DMS153 treated with DMSO at 0.1 percent for 48 hours (cell line): ENCODE measurements at regions not wholly inside any gene's neighbourhood (a gene's known extent, or its start where the extent isn't known, plus 50 kb on each side); places are given as distances from the start of the nearest gene placed in this dataset.

Experiments
- DNase-seq: peaks from one replicate; lab custom pipeline; 2025; ENCODE audit not compliant: unreplicated experiment; lab: John Stamatoyannopoulos, UW

DNA sequence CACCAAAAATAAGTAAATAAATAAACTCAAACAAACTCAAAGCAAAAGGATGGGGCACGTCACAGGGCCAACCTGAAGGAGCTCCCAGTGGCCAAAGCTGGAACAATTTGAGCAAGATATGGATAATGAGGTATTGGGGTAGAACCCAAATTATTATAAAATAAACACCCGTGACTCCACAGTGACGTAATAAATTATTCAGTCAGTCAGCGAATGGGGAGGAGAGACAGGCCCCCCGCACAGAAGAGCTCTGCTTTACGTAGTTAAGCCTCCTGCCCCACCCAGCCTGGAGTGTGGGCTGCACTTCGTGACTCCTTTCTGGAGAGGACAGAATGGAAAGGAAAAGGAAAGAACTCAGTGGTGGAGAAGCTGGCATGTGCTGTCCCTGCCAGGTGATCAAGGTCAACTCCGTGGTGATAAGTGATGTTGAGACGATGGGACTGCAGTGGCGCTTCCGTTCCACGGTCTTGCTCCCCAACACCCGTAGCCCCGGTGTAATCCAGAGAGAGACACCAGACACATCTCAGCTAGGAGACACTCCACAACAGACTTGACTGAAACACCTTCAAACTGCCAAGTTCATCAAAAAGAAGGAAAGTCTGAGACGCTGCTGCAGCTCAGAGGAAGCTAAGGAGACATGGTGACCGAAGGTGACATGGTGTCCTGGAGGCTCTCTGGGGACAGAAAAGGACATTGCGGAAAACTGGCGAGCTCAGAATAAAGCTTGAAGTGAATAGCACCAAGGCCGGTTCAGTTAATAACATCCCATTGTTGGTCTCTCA, 83.3 kb upstream of the COL5A1 start:
- DNase-seq = no peak

DNA sequence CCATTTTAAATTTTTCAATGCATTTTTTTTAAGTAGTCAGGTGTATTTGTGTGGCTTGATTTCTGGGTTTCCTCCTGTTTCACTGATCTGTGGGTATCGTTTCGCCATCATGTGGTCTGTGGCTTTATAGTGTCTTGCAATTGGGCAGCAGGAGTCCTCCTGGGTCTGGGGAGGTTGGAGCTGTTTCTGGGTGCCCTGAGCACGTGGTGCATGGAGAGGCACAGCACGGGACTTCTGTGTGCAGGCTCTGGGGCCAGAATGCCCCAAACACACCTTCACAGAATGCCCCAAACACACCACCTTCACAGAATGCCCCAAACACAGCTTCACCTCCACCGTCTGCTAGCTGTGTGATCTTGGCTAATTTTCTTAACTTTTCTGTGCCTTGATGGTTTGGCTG, 82.6 kb upstream of the COL5A1 start:
- no peak for DNase-seq

DNA sequence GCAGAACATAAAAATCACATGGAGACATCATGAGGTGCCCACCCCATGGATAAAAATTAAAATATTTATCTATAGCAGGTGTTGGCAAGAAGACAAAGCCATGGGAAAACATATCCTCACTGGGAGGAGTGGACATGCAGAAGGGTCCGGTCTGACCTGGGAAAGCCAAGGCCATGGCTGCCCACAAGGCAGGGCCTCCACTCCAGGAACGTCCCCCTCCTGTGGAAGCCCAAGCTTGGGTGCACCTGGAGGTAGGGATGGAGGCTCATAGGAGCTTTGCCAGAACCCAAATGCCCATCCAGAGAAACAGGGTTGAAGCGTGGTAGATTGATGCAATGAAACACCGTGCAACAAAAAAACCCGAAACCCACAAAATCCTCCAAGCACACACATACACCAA, 81.4 kb upstream of the COL5A1 start:
- no peak for DNase-seq

DNA sequence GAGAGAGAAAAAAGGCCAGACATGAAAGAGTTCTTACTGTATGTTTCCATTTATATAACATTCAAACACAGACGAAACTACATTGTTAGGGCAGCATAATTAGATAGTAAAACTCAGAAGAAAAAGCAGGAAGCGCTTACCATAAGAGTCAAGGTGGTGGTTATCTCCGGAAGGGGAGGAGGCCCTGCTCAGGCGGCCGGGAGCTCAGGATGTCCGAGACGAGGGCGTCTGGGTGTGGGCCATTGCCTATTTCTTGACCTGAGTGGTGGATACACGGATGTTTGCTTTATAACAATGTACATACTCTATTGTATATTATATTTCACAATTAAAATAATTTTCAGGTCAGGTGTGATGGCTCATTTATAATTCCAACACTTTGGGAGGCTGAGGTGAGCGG, 80.9 kb upstream of the COL5A1 start:
- no peak for DNase-seq

DNA sequence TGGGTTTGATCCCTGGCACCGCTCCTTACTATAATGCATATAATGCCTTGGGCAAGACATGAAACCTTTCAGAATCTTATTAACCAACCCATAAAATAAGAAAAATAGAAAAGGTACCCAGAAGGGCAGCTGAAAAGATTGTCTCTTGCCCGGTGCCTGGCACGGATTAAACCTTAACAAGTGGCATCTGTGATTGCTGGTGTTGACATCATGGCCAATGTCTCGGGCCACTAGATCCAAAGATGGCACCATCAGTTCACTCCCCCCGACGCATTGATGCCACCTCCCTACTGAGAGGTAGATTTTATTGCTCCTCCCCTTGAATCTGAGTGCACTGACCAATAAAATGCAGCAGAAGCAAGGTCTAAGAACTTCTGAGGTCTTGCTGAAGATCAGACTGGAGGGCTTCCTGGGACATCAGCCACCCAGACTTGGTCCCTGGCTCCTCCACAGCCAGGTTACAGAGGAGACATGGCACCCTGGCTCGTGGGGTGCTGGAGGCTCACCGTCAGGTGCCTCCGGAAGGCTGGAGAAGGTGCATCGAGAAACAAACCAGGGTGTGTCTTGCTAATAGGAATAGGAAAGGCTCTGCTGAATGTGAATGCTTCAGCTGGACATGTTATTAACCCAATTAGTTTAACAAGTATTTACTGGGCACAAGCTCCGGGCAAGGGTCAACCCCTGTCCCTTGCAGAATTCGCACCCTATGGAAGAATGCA, 80.0 kb upstream of the COL5A1 start:
- no peak for DNase-seq

DNA sequence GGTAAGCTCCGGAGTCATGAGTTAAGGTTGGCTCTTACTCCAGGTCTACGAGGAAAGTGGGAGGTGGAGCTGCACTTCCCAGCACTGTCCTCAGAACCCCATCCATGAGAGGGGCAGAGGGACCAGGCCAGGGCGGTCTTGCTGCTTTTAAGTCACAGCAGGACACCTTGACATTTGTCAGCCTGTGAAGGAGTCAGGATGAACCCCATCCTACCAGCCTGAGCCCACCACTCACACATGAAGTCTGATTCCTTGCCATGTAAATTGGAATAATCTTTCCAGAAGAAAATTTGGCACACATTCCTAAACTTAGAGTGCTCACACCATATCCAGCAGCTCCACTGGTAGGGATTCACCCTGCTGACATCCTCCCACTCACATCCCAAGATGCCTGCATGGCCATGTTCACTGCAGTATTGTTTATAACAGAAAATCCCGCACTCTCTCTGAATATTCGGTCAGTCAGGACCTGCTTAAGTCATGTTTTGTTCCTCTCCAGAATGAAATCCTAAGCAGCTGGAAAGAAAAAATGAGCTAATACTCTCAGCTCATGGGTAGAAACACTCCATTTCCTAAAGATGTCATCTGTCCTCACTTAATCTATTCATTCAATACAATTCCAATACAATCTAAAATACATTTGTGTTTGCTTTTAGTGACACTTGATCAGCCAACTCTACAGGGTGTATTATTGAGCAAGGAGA, 79.3 kb upstream of the COL5A1 start:
- DNase-seq = no peak

DNA sequence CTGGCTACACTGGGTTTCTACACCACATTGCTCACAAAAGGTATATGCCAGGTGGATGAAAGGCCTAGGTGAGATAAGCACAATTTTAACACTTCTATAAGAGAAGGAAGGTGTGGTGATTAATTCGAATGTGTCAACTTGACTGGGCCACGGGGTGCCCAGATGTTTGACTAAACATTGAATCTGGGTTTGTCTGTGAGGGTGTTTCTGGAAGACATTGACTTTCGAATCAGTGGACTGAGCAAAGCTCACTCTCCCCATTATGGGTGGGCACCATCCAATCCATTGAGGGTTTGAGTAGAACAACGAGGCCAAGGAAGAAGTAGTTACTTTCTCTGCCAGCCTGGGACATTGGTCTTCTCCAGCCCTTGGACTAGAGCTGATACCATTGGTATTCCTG, 78.2 kb upstream of the COL5A1 start:
- no peak for DNase-seq

DNA sequence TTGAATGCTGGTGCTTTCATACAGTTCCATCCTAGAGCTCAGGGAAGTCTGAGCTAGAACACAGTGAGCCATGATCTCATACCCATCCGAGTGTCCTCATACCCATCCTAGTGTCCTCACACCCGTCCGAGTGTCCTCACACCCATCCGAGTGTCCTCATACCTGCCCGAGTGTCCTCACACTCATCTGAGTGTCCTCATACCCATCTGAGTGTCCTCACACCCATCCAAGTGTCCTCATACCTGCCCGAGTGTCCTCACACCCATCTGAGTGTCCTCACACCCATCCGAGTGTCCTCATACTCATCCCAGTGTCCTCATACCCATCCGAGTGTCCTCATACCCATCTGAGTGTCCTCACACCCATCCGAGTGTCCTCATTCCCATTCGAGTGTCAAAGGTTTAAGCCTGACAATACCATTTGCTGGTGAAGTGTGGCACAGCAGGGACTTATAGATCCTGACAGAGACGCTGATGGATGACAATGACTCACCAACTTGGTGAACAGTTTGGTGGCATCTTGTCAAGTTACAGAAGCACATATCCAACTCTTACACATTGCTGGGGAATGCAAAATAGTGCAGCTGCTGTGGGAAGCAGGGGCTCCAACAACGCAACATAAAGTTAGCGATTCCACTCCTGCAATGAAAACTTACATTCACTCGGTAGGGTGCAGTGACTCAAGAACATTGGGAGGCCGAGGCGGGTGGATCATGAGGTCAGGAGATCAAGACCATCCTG, 77.0 kb upstream of the COL5A1 start:
- DNase-seq = no peak

DNA sequence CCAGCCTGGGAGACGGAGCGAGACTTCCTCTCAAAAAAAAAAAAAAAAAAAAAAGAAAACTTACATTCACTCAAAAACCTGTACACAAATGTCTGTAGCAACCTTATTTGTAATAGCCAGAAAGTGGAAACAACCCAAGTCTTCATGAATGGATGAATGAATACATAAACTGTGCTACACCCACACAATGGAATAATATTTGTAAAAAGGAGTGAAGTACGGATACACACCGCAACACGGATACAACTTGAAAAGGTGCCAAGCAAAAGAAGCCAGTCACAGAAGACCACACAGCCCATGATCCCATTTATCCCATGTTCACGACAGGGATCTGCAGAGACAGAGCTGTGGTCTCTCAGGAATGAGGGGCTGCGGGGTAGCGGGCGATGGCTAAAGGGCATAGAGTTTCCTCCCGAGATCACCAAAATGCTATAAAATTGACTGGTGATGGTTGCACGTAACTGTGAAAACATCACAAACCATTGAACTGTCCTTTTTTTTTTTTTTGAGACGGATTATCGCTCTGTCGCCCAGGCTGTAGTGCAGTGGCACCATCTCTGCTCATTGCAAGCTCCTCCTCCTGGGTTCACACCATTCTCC, 76.2 kb upstream of the COL5A1 start:
- no peak for DNase-seq

DNA sequence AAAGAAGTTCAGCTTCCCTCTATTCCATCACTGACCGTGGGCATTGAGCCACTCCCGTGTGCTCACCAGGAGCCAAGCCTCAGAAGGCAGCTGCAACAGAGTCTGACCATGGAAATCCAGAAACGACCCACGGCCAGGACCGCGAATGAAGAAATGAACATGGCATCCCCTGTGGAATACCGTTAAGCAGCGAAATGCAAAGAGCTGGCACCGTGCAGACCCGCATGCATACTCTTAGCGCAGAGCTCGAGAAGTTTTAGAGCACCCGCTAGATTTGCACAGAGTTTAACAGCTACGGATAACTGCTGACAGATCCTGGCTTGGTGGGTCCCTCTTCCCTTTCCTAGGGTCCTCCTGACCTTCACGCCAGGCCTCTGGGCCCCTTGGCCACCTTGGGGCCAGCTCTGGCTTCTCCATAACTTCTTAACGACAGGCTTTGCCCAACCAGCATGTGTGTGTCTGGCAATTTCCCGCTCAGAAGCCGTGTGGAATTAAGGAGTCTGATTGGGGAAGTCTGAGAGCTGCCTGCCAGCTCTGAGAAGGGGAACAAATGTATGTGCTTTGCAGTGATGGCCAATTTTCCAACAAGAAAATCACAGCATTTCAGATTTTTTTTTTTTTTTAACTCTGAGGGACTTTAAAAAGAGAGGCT, 75.3 kb upstream of the COL5A1 start:
- no peak for DNase-seq

DNA sequence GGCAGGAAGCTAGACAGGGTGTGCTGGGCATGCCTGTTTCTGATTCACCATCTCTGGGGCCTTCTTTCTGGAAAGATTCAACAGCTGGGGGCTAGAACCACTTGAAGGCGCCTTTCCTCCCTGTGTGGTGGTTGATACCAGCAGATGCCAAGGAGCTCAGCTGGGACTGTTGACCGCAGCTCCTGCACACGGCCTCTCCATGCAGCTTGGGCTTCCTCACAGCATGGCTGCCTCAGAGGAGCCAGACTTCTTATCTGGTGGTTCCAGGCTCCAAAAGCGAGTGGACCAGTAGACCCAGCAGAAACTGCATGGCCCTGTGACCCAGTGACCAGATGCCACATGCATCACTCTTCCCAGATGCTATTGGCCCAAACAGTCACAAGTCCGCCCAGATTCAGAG, 74.7 kb upstream of the COL5A1 start:
- no peak for DNase-seq

DNA sequence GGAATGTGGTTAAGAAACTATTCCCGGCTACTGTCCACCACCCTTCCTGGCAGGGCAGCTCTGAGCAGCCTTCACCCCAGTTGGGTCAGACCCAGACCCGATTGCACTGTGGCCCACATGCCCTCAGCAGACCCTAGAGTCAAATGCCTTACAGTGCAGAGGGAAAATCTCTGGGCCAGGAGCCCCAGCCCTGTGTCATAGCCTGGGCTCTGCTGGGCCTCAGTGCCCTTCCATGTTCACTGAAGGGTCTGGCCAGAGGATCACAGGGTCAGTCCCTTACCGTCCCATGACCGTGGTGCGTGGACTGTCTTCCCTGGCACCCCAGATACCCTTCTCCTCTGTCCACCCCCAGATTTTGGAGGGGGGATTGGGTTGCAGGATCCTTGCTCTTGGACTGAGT, 73.5 kb upstream of the COL5A1 start:
- DNase-seq = no peak

DNA sequence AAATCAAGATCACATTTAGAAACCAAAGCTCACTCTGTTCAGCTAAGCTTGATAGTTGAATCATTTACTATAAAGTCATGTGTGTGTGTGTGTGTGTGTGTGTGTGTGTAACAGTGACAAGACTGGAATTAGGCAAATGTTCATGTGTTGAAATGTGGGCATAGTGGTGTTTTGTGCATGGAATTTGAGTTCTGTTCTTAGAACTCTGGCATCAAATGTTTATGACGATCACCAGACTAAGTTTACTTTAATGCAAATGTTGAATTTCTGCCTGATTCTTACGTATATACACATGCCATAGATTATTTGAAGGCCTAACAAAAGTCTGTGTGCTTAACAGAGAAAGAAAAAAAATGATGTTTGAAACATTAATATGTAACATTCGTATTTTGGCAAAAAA, 72.8 kb upstream of the COL5A1 start:
- no peak for DNase-seq

DNA sequence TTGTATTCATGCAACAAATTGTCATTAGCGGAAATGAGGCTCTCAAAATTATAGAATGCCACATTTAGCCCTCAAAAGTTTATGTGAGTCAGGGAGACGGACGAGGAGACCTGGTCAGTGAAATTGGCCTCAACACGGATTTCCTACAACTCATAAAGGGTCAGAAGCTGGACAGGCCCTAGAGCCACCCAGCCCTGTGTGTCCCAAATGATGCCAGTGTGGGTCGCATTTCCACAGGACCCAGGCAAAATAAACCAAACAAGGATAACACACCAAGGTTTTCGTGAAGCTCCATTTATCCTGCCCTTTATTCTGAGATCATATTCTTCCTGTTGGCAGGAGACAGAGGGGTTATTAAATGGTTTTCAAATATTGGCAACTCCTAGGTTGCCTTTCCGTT, 72.0 kb upstream of the COL5A1 start:
- no peak for DNase-seq

DNA sequence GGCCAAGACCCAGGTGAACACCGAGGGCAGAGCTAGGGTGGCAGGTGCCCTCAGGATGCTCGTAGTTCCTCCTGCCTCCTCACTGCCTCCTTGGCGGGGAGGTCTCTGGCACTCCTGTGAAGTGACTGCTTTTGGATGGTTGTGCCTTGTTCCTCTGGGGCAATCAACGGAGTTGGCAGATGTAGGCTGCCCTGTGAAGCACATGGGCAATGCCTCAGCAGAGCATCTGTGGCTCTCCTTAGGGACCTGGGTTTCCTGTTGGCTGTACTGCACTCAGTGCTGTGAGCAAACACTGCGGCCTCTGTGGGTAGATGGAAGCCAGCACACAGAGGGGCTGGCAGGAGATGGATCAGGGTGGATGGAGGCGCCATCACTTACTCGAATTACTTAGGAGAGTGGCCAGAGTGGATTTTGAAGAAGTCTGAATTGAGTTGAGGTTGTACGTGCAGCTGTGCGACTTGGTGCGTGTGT, 71.4 kb upstream of the COL5A1 start:
- DNase-seq = no peak

DNA sequence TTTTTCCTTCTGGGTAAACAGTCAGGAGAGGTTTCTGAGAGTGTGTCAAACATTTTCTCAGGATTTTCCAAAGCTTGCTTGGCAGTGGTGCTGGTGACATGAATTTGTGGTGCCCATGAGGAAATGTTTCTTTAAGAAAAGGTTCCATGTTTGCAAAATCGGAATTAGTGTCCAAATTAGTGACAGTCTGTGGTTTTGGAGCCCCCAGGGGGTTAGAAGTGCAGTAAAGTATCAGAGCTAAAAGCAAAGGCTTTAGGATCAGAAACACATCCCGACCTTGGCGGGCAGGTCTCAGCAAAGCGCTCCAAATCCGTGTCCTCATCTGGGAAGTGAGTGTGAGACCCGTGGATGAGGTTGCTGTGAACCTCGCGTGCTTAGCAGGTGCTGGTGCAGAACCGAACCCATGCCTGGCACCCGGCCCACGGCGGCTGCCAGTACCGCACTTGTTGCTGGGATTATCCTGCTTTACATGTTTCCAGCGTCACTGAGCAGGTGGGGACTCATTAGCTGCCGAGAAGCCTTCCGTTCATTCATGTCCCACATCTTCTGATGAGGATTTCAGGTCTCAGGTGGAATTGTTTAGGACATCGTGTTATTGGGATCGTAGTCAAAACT, 70.8 kb upstream of the COL5A1 start:
- DNase-seq = no peak

DNA sequence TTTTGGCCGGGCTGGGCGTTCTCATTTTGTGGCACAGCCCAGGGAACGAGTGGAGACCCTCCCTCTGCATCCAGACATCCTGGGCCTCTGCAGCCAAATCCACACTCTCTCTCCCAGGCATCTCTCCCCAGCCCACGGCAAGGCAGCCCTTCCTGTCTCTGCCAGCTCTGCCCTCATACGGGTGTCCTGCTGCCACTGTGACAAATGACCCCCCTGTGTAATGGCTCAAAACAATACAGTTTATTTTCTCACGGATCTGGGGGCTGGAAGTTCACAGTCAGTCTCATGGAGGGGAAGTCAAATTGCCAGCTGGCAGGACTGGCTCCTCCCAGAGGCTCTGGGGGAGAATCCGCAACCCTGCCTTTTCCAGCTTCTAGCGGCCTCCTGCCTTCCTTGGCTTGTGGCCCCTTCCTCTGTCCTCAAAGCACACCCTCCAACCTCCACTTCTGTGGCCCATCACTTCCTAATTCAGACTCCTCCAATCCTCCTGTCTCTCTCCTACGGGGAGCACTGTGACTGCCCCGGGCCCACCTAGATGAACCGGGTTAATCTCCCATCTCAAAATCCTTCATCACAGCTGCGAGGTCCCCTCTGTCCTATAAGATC, 70.2 kb upstream of the COL5A1 start:
- DNase-seq = no peak

DNA sequence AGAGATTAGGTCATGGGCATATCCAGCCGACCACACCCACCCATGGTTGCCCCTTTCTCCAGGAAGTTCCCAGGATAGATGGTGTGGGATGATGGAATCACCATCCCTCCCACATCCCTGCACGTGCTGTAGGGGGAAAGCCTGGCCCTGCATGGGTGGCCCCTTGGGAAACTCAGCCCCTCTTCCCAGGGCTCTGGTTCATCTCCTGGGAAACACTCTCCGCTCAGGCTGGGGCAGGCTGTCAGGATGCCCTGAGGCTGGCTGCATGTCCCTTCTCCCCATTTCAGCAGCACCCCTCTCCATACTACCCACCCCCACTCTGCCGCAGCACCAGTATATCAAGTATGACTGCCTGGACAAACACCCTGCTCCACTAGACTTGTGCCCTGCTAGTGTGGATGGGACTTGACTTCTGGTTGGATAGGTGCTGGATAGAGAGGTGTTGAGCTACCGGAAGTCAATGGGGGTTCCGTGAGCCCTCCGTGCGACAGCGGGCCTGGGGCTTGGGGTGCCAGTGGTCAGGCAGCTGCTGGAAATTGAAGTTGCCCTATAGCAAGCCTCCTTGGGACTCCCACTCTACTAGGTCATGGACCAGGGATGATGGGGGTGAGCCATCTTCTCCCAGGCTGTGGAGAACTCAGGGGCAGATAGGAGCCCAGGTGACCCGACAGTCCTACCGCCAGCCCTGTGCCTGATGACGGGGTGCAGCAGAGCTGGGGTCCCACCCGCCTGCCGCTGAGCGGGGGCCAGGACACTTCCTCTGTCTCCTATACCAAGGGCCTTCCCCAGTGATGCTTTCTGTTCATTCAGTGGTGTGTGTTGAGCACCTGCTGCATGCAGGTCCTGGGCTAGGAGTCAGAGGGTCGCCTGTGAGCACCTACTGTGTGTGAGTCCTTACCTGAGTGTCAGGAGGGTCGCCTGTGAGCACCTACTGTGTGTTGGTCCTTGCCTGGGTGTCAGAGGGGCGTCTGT, 69.4 kb upstream of the COL5A1 start:
- DNase-seq = no peak
